VCaP (cell line): ENCODE measurements at regions not wholly inside any gene's neighbourhood (a gene's known extent, or its start where the extent isn't known, plus 50 kb on each side); places are given as distances from the start of the nearest gene placed in this dataset.

Source experiments
- H3K27ac ChIP-seq: fragments of 450-650 bp; 2 replicates; pipeline ENCODE4 v1.5.1; 2017
- CTCF ChIP-seq: fragments of 450-650 bp; conservative IDR thresholded peaks from 2 replicates; pipeline ENCODE4 v1.5.1; 2017; ENCODE audit warnings: mild to moderate bottlenecking, moderate library complexity

- no peak overlapping the region for H3K27ac ChIP-seq
- no peak for TF ChIP-seq CTCF
Measured at GRCh38 chr4:177759729-177760128, 317.5 kb upstream of the AGA start.

- no peak for TF ChIP-seq CTCF
- no peak overlapping the region for H3K27ac ChIP-seq
Measured at GRCh38 chr4:177761692-177762091, 319.5 kb upstream of the AGA start.

GRCh38 chr4:177769155-177769554, 326.9 kb upstream of the AGA start:
- no peak for TF ChIP-seq CTCF
- H3K27ac ChIP-seq, result no peak overlapping the region

- TF ChIP-seq CTCF, result no peak
- H3K27ac ChIP-seq, result no peak overlapping the region
Measured at GRCh38 chr4:177770776-177771175, 328.5 kb upstream of the AGA start.

GRCh38 chr4:177771645-177772044, 329.4 kb upstream of the AGA start:
- H3K27ac ChIP-seq, result no peak overlapping the region

GRCh38 chr4:177778623-177779022, 336.4 kb upstream of the AGA start:
- TF ChIP-seq CTCF, result no peak
- no peak overlapping the region for H3K27ac ChIP-seq

More at GRCh38 chr4:177771645-177772044, 329.4 kb upstream of the AGA start:
- no peak for TF ChIP-seq CTCF

GRCh38 chr4:177785000-177785399, 342.8 kb upstream of the AGA start:
- TF ChIP-seq CTCF, result no peak
- H3K27ac ChIP-seq, result peak overlapping the region; percentile 59

- H3K27ac ChIP-seq, result peak overlapping the region; percentile 42; the same call in 1 of the 2 replicates
Measured at GRCh38 chr4:177789610-177790009, 347.4 kb upstream of the AGA start.

More at GRCh38 chr4:177789610-177790009, 347.4 kb upstream of the AGA start:
- TF ChIP-seq CTCF, result no peak
